ENCODE measurements at regions not wholly inside any gene's neighbourhood (a gene's known extent, or its start where the extent isn't known, plus 50 kb on each side); places are given as distances from the start of the nearest gene placed in this dataset.

- ATAC-seq (ENCODE audit: low read depth) (no peak), DNase-seq (no peak)
- Mint-ChIP-seq H3K27ac (no peak overlapping the region), H3K9me3 (peaks cover 2% of the 10 kb centered on the region), H3K36me3 (ENCODE audit: low read depth) (no peaks in the 10 kb centered on the region), H3K4me1 (no peaks in the 10 kb centered on the region), H3K4me3 (no peak overlapping the region), H3K27me3 (no peaks in the 10 kb centered on the region)
- TF ChIP-seq CTCF (IDR thresholded peaks at IDR 0.05): no peak
- CTCF ChIA-PET: no interaction called here
- intact Hi-C loops (cut with micrococcal nuclease): no loop called here
- POLR2A ChIA-PET: no interaction called here
Measured at GRCh38 chr3:82364827-82365226, 603.4 kb upstream of the GBE1 start.

- no peak overlapping the region for H3K4me3 Mint-ChIP-seq
- intact Hi-C loops (cut with micrococcal nuclease): no loop called here
- no peaks in the 10 kb centered on the region for H3K27me3 Mint-ChIP-seq
- TF ChIP-seq CTCF (IDR thresholded peaks at IDR 0.05): no peak
- H3K27ac Mint-ChIP-seq: no peak overlapping the region
- no peak for ATAC-seq (ENCODE audit: low read depth)
- H3K36me3 Mint-ChIP-seq (ENCODE audit: low read depth): no peaks in the 10 kb centered on the region
- CTCF ChIA-PET: no interaction called here
- H3K4me1 Mint-ChIP-seq: no peaks in the 10 kb centered on the region
- no peaks in the 10 kb centered on the region for H3K9me3 Mint-ChIP-seq
- POLR2A ChIA-PET: no interaction called here
- DNase-seq: no peak
Measured at GRCh38 chr3:82363131-82363530, 601.7 kb upstream of the GBE1 start.

GRCh38 chr3:82355228-82355627 is 593.8 kb upstream of the GBE1 start:
- no peak overlapping the region for H3K27ac Mint-ChIP-seq
- no peak for TF ChIP-seq CTCF (IDR thresholded peaks at IDR 0.05)
- ChIA-PET POLR2A (no interaction called here), CTCF (no interaction called here)
- no peaks in the 10 kb centered on the region for H3K4me1 Mint-ChIP-seq
- intact Hi-C loops (cut with micrococcal nuclease): no loop called here
- H3K9me3 Mint-ChIP-seq: peaks cover 7% of the 10 kb centered on the region
- no peaks in the 10 kb centered on the region for H3K36me3 Mint-ChIP-seq (ENCODE audit: low read depth)
- no peaks in the 10 kb centered on the region for H3K27me3 Mint-ChIP-seq
- no peak for DNase-seq
- no peak for ATAC-seq (ENCODE audit: low read depth)
- no peak overlapping the region for H3K4me3 Mint-ChIP-seq

- H3K4me1 Mint-ChIP-seq: no peaks in the 10 kb centered on the region
- ATAC-seq (ENCODE audit: low read depth) (no peak), DNase-seq (no peak)
- intact Hi-C loops (cut with micrococcal nuclease): no loop called here
- ChIA-PET CTCF (no interaction called here), POLR2A (no interaction called here)
- no peak for TF ChIP-seq CTCF (IDR thresholded peaks at IDR 0.05)
- no peaks in the 10 kb centered on the region for H3K27me3 Mint-ChIP-seq
- no peak overlapping the region for H3K4me3 Mint-ChIP-seq
- no peak overlapping the region for H3K27ac Mint-ChIP-seq
- H3K9me3 Mint-ChIP-seq: peaks cover 7% of the 10 kb centered on the region
- H3K36me3 Mint-ChIP-seq (ENCODE audit: low read depth): no peaks in the 10 kb centered on the region
Measured at GRCh38 chr3:82354228-82354627, 592.8 kb upstream of the GBE1 start.

- ATAC-seq (ENCODE audit: low read depth) (no peak), DNase-seq (no peak)
- Mint-ChIP-seq H3K4me1 (no peaks in the 10 kb centered on the region), H3K27ac (no peak overlapping the region), H3K36me3 (ENCODE audit: low read depth) (no peaks in the 10 kb centered on the region), H3K9me3 (peaks cover 7% of the 10 kb centered on the region), H3K4me3 (no peak overlapping the region), H3K27me3 (no peaks in the 10 kb centered on the region)
- intact Hi-C loops (cut with micrococcal nuclease): no loop called here
- TF ChIP-seq CTCF (IDR thresholded peaks at IDR 0.05): no peak
- POLR2A ChIA-PET: no interaction called here
- CTCF ChIA-PET: no interaction called here
Measured at GRCh38 chr3:82353306-82354171, 592.1 kb upstream of the GBE1 start.

Measured in activated B cell treated with CpG ODN at 0.5 μM for 24 hours (primary cell).